C1 segment of cervical spinal cord (tissue), 14 donors: ENCODE measurements at regions not wholly inside any gene's neighbourhood (a gene's known extent, or its start where the extent isn't known, plus 50 kb on each side); places are given as distances from the start of the nearest gene placed in this dataset.
"Not testable (repeated sequence)": the region's sequence is repeated elsewhere in the genome, so short reads cannot be mapped to it uniquely, and the experiment has no call there.

ENCODE experiments used
- DNase-seq, 14 donors: peaks; one replicate each; lab custom pipeline; 2025; lab: John Stamatoyannopoulos, UW

GRCh38 chr3:35454819-35455218 lies 184.5 kb upstream of the ARPP21 start:
- DNase-seq = not testable (repeated sequence)

DNA sequence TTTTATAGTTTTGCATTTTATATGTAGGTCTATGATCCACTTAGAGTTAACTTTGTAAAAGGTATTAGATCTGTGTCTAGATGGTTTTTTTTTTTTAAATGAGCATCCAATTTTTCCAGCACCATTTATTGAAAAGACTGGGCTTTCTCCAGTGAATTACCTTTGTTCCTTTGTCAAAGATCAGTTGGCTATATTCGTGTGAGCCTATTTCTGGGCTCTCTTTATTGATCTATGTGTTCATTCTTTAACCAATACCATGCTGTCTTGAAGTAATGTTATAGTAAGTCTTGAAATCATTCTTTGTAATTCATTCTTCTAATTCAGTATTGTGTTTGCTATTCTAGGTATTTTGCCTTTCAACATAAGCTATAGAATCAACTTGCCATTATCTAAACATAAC lies 165.4 kb upstream of the ARPP21 start:
- no peak for DNase-seq

- DNase-seq = not testable (repeated sequence)
These were observed 156.8 kb upstream of the ARPP21 start for GRCh38 chr3:35482566-35482965.

DNA sequence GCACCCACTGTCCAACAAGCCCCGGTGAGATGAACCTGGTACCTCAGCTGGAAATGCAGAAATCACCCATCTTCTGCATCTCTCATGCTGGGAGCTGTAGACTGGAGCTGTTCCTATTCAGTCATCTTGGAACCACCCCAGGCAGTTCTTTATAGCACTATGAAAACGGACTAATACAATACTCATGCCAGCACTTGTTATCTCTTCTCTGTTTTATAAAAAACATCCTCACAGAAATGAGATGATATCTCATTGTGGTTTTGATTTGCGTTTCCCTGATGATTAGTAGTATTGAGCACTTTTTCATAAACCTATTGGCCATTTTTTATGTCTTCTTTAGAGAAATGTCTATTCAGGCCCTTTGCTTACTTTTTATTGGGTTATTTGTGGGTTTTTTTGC lies 156.2 kb upstream of the ARPP21 start:
- no peak for DNase-seq

DNA sequence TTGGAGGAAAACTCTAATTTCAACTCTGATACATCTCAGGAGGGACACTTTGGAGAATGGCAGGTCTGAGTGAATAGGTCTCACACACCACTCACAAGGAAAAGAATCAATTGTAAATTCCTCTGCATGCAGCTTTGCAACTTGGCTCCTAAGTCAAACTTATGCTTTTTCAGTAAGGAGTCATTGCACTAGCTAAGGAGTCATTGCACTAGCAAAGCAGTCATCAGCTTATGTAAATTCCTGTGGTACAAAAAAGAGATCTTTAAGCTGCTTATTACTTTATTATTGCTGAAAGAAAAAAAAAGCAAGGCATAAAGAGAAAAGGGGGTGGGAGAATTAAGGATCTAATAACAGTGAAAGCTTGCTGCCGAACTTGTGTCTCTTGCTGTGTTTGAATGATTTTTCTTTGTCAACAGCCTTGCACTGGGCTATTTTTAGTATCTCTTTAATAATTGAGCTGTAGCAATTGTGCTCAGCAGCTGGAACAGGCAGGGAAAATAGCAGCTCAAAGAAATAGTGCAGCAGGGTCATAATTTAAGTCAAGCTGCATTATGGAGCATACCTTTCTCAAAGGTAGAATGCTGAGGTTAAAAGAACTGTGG lies 154.3 kb upstream of the ARPP21 start:
- DNase-seq = no peak

GRCh38 chr3:35486295-35486694 lies 153.0 kb upstream of the ARPP21 start:
- no peak for DNase-seq

- DNase-seq = no peak
These were observed 151.9 kb upstream of the ARPP21 start for GRCh38 chr3:35487376-35487775.

- DNase-seq = no peak
These were observed 150.8 kb upstream of the ARPP21 start for GRCh38 chr3:35488526-35488925.

- no peak for DNase-seq
These were observed 146.5 kb upstream of the ARPP21 start for GRCh38 chr3:35492841-35493240.

DNA sequence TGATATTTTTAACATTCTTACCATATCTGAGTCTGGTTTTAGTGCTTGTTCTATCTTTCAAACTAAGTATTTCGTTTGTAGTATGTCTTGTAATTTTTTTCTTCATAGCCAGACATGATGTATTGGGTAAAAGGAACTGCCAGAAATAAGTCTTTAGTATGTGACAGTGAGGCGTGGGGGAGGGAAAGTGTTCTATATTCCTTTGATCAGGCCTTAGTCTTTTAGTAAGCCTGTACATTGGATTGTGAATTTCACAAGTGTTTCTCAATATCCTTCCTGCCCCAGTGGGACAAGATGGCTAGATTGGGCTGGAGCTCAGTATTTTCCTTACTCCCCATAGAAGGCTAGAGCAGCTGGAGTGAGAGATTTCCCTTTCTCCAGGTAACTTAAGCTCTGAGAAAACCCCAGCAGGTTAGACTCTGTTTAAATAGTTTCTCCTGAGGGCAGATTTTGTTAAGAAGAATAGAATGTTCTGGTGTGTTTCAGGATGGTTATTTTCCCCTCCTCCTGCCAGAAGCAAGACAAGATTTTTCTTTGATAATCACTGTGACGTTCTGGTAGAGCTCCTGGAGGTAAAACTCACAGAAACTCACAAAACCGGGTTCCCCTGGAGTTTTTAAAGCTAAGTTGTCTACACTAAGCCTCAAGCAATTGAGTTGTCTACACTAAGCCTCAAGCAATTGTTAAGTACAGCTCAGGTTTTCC lies 140.7 kb upstream of the ARPP21 start:
- no peak for DNase-seq

DNA sequence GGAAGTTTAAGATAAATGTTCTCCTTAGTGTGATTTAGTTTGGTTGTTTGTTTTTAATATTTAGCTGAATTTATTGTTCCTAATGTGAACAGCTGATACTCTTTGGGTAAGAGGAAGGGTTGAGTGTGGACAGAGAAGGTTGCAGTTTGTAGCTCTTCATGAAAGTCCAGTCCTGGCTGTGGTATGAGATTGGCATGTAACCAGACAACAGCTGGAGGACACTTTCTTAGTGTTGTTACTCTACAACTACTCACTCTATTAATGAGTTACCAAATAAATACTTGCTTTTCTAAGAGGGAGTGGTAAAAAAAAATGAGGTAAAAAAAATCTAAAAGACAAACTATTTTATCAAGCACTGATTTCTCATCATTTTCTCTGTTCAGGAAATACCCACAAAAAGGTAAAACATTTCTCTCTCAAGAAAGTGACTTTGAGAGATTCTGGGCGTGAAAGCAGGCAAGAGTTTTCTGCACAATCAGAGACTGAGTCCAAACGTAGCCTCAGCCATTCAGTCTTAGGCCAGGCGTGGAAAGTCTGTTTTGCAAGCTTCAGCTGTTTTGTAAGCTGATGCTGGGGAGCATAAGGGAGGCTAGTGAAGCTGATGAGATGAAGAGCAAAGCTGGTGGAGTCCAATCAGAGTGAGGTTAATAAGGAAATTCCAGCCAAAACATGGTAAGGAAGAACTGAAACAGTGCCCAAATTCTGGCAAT lies 138.5 kb upstream of the ARPP21 start:
- DNase-seq = no peak

GRCh38 chr3:35502699-35503098 lies 136.6 kb upstream of the ARPP21 start:
- no peak for DNase-seq

DNA sequence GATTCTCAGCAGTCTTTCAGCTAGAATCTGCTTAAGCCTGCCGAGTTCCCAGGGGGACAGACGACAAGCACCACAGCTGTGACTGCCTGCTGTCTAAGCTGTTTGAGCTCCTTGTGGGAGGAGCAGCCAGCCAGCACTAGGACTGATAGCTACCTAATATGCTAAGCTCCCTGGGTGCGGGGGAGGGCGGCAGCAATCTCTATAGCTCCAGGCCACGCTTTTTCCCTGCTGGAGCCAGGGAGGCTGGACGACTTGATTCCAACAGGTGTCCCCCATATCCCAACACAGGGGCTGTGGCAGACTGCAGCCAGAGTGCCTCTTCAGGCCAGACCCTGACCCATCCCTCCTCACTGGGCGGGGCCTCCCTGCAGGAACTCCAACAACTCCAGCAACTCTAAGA lies 134.1 kb upstream of the ARPP21 start:
- DNase-seq = no peak

DNA sequence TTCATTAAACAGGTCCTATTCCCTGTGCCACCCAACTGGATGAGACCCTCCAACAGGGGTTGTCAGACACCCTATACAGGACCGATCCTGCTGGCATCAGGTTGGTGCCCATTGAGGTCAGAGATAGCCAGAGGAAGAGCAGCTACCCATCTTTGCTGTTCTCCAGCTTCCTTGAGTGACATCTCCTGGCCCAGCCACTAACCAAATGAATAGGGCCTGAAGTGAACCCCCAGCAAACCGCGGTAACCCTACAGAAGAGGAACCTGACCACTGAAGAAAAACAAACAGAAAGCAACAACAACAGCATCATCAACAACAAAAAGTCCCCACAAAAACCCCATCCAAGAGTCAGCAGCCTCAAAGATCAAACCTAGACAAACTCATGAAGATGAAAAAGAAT lies 133.6 kb upstream of the ARPP21 start:
- no peak for DNase-seq

DNA sequence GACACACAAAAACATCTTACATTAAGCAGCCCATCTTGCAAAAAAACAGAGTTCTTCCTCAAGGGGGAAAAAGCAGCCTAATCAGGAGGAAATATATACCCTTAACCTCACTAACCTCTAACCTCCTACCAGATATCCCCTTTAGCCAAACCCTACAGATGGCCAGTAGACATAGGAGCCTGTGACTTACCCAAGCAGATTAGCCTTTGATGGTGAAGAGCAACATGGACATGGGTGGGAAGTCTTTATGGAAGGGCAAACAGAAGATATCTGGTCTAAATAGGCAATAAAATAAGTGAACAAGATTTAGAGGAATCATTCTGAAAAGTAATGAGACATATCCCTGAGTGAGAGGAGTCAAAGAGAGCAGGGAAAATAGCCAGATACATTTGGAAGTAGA lies 119.4 kb upstream of the ARPP21 start:
- DNase-seq = no peak

GRCh38 chr3:35521196-35521595 lies 118.1 kb upstream of the ARPP21 start:
- no peak for DNase-seq

- no peak for DNase-seq
These were observed 116.9 kb upstream of the ARPP21 start for GRCh38 chr3:35522450-35522849.

- DNase-seq = no peak
These were observed 116.3 kb upstream of the ARPP21 start for GRCh38 chr3:35523074-35523473.

- no peak for DNase-seq
These were observed 115.5 kb upstream of the ARPP21 start for GRCh38 chr3:35523838-35524237.

GRCh38 chr3:35524856-35525255 lies 114.5 kb upstream of the ARPP21 start:
- DNase-seq = no peak

DNA sequence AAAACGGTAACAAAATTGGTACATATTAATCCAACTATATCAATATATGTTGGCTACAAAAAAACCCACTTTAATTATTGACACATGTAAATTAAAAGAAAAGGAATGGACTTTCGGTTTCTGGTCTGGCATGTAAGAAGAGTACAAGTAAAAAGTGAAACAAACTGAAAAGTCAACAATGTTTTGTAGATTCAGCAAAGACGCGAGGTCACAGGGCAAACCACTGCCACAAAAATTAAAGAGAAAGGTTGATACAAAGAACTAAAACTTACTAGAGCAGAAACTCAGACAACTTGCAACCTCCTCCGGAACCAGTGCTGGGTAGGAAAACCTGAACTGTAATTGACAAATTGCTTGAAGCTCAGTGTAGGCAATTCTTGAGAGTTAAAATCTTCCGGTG lies 110.6 kb upstream of the ARPP21 start:
- no peak for DNase-seq

- DNase-seq = no peak
These were observed 110.0 kb upstream of the ARPP21 start for GRCh38 chr3:35529337-35529736.

GRCh38 chr3:35537265-35537664 lies 102.1 kb upstream of the ARPP21 start:
- DNase-seq = no peak
